Transverse colon (tissue), 3 donors: ENCODE measurements at regions not wholly inside any gene's neighbourhood (a gene's known extent, or its start where the extent isn't known, plus 50 kb on each side); places are given as distances from the start of the nearest gene placed in this dataset.

Experiments used
- POLR2A ChIP-seq: fragments of 450-650 bp; IDR thresholded peaks from one replicate; pipeline ENCODE4 v1.6.1; 2016; ENCODE audit warnings: antibody characterized with exemption, mild to moderate bottlenecking, moderate library complexity
- POLR2AphosphoS5 ChIP-seq, 3 donors: sonication (generic); formaldehyde crosslinking; IDR thresholded peaks; one replicate each; pipeline ENCODE4 v1.6.1; 2016; ENCODE audit warnings: antibody characterized with exemption in 3 of 3

GRCh38 chr6:91299544-91300491 lies 712.9 kb upstream of the MAP3K7 start:
- TF ChIP-seq POLR2A (no peak), POLR2AphosphoS5 (IDR thresholded peaks at IDR 0.05) (no peak)
